Astrocyte of the cerebellum (primary cell): ENCODE measurements at regions not wholly inside any gene's neighbourhood (a gene's known extent, or its start where the extent isn't known, plus 50 kb on each side); places are given as distances from the start of the nearest gene placed in this dataset.

Source experiments
- DNase-seq: peaks from one replicate; pipeline ENCODE4 v3.0.0-alpha.2; 2011; ENCODE audit warnings: low read depth
- H3K4me3 ChIP-seq: 2 replicates; pipeline ENCODE4 v1.5.1; 2011; ENCODE audit warnings: mild to moderate bottlenecking, low read depth, low read length, moderate library complexity
- CTCF ChIP-seq: IDR thresholded peaks from 2 replicates; pipeline ENCODE4 v1.5.1; 2012; ENCODE audit warnings: low read length, low read depth, moderate library complexity, mild to moderate bottlenecking; ENCODE audit errors: missing control alignments
- in situ Hi-C: cut with HindIII; loops from 2 replicates; pipeline ENCODE4 v1.10.0; 2017; ENCODE audit warnings: low sequenced_read_pairs

- TF ChIP-seq CTCF: no peak
Observed at GRCh38 chr5:113875096-113875495, 361.6 kb downstream of the YTHDC2 start.

GRCh38 chr5:113891491-113891890, 378.0 kb downstream of the YTHDC2 start:
- in situ Hi-C loops: no loop called here
- DNase-seq: no peak
- TF ChIP-seq CTCF: no peak
- H3K4me3 ChIP-seq: no peak overlapping the region

More at GRCh38 chr5:113875096-113875495, 361.6 kb downstream of the YTHDC2 start:
- in situ Hi-C loops: no loop called here
- no peak for DNase-seq
- no peak overlapping the region for H3K4me3 ChIP-seq

GRCh38 chr5:113896789-113897188, 383.3 kb downstream of the YTHDC2 start:
- DNase-seq: no peak
- H3K4me3 ChIP-seq: no peak overlapping the region
- in situ Hi-C loops: no loop called here
- TF ChIP-seq CTCF: no peak

GRCh38 chr5:113897748-113898147, 384.3 kb downstream of the YTHDC2 start:
- DNase-seq: no peak
- no peak for TF ChIP-seq CTCF
- no peak overlapping the region for H3K4me3 ChIP-seq
- in situ Hi-C loops: no loop called here

- in situ Hi-C loops: no loop called here
- DNase-seq: no peak
Observed at GRCh38 chr5:113900141-113900540, 386.6 kb downstream of the YTHDC2 start.

GRCh38 chr5:113900816-113901215, 387.3 kb downstream of the YTHDC2 start:
- in situ Hi-C loops: no loop called here
- no peak for DNase-seq
- no peak overlapping the region for H3K4me3 ChIP-seq
- no peak for TF ChIP-seq CTCF

More at GRCh38 chr5:113900141-113900540, 386.6 kb downstream of the YTHDC2 start:
- H3K4me3 ChIP-seq: no peak overlapping the region
- TF ChIP-seq CTCF: no peak

- in situ Hi-C loops: no loop called here
- TF ChIP-seq CTCF: no peak
- no peak for DNase-seq
- H3K4me3 ChIP-seq: no peak overlapping the region
Observed at GRCh38 chr5:113901718-113902117, 388.2 kb downstream of the YTHDC2 start.
